SU-DHL-6 (cell line): ENCODE measurements at regions not wholly inside any gene's neighbourhood (a gene's known extent, or its start where the extent isn't known, plus 50 kb on each side); places are given as distances from the start of the nearest gene placed in this dataset.

Experiments used
- CTCF ChIP-seq: fragments of 200-600 bp; sonication (generic); IDR thresholded peaks from one replicate; pipeline ENCODE4 v1.5.1; 2017; ENCODE audit warnings: antibody characterized with exemption, mild to moderate bottlenecking, low read length, moderate library complexity; ENCODE audit not compliant: insufficient read depth, poor library complexity, severe bottlenecking
- EZH2phosphoT487 ChIP-seq: fragments of 200-600 bp; sonication (generic), shearing (Covaris generic); conservative IDR thresholded peaks from 2 replicates; pipeline ENCODE4 v1.6.1; 2018; ENCODE audit warnings: mild to moderate bottlenecking, antibody characterized with exemption, low read length, moderate library complexity, mixed read lengths

GRCh38 chr17:74137416-74137815 lies 66.1 kb upstream of the RPL38 start:
- no peak for TF ChIP-seq CTCF
- TF ChIP-seq EZH2phosphoT487 = no peak
